GM21737 (cell line): ENCODE measurements at regions not wholly inside any gene's neighbourhood (a gene's known extent, or its start where the extent isn't known, plus 50 kb on each side); places are given as distances from the start of the nearest gene placed in this dataset.
A peak's percentile ranks its signal among the peaks of the same experiment; 100 is the strongest.
"Not testable (repeated sequence)": the region's sequence is repeated elsewhere in the genome, so short reads cannot be mapped to it uniquely, and the experiment has no call there.

ENCODE experiments used
- ATAC-seq: cut with Tn5 transposase; IDR thresholded peaks from one replicate; pipeline ENCODE4 v1.9.1; 2021; ENCODE audit warnings: mild to moderate bottlenecking, moderate library complexity; ENCODE audit not compliant: unreplicated experiment

DNA sequence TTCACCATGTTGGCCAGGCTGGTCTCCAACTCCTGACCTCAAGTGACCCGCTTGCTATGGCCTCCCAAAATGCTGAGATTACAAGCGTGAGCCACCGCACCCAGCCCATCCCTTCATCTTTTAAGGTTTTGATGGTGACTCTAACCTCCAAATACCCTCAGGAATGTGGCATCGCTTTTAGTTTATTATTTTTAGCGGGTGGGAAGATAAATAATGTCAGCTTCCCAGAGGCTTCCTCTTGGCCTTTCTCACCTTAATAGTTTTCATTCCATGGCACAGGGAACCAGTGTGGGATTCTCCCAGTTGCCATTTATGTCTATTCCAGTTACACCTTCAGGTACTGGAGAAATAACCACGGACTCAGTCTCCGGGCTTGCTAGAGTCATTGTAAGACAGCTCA lies 92.1 kb upstream of the LRRN2 start:
- no peak for ATAC-seq

DNA sequence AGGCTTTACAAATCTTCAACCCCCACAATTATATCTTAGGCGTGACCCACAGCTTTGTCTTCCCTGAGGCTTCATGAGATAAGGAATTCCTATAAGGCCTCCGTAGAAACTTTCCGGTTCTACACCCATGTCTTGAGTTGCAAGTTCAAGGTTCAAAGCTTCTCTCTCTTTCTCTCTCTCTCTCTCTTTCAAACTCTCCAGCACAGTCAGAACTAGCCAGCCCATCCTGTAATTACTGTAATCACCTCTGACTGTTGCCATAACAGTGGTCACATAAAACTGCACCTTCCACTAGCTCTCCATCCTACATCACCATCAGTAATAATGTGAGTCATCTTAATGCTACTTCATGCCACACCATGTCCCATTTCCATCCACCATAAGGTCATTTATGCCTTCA lies 90.0 kb upstream of the NFASC start:
- ATAC-seq = no peak

GRCh38 chr1:204782118-204782700 lies 88.5 kb upstream of the NFASC start:
- no peak for ATAC-seq

GRCh38 chr1:204785023-204785422 lies 85.6 kb upstream of the NFASC start:
- not testable (repeated sequence) for ATAC-seq

DNA sequence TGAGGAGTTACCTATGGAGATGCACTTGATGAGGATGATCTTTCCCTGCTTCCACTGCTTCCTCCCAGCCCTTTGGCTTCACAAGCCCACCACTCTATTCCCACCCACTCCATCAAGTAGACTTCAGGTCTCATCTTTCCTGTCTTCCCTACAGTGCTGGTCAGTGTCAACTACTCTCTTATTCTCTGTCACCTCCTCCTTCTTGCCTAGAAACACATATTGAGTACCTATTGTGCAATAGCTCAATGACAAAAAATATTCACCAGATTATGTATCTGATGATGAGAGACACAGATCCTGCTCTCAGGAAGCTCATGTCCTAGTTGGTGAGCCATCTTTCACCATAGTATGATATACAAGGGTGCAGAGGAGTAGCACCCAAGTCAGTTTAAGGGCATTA lies 82.2 kb upstream of the NFASC start:
- ATAC-seq = no peak

- ATAC-seq = no peak
Measured at GRCh38 chr1:204791453-204792353, 79.0 kb upstream of the NFASC start.

DNA sequence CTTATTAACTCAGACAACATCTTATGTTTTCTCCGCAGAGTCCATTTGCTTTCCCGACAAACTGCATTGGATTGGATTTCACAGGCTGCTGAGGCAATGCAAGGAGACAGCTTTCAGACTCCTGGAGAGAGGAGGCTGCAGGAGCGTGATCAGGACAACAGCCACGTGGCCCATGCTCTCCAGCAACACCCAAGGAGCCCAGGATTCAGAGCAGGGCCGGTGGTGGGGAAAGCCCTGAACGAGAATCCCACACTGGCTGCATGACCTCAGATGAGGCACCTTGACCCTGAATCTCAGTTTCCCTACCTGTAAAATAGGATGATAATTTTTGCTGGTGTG lies 78.3 kb upstream of the NFASC start:
- no peak for ATAC-seq

GRCh38 chr1:204793259-204793914 lies 77.3 kb upstream of the NFASC start:
- no peak for ATAC-seq

- not testable (repeated sequence) for ATAC-seq
Measured at GRCh38 chr1:204796886-204797285, 73.8 kb upstream of the NFASC start.

DNA sequence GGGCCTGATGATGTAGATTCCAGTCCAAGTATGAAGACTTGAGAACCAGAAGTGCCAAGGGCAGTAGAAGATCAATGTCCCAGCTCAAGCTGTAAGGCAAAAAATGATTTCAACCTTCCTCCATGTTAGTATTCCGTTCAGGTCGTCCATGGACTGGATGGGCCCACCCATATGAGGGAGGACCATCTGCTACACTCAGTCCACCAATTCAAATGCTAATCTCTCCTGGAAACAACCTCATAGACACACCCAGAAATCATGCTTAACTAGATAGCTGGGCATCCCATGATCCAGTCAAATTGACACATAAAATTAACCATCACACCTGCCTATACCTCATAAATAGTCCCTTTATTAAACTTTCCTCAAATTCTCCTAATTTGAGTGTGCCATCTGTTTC lies 73.3 kb upstream of the NFASC start:
- ATAC-seq = no peak

- ATAC-seq = no peak
Measured at GRCh38 chr1:204799630-204800029, 71.0 kb upstream of the NFASC start.

- no peak for ATAC-seq
Measured at GRCh38 chr1:204801211-204801610, 69.5 kb upstream of the NFASC start.

DNA sequence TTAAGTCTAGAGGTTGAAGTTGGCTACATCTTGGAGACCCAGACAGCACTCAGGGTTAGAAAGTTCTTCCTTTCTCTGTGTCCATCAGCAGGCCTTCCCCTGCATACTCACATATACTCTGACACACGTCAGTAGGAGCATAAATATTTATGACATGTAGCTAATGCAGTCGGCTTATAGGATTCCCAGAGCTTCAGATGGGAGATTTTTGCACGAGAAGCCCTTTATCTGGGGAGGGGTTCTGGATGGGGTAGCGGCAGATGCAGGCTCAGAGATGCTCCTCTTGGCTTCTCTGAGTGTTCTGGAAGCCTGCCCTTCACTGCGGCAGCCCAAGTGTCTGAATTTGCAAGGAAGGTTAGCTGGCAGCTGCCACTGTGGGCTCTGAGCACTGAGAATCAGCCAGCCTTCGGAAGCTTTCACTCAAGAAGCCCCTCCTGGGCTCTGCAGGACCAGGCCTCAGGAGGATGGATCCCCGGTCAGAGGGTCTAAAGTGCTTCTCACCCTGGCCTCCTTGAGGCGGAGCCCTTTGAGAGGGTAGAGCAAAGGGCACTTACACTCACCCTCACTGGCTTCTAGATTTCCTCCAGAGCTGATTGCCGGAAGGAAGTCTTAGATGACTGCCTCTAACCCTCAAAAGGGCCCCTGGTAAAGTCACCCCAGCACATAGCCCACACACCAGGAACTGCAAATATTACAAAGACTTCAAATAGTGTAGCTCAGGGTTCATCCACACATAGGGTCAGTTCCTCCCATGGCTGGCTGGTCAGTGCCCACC lies 68.1 kb upstream of the NFASC start:
- ATAC-seq = no peak

DNA sequence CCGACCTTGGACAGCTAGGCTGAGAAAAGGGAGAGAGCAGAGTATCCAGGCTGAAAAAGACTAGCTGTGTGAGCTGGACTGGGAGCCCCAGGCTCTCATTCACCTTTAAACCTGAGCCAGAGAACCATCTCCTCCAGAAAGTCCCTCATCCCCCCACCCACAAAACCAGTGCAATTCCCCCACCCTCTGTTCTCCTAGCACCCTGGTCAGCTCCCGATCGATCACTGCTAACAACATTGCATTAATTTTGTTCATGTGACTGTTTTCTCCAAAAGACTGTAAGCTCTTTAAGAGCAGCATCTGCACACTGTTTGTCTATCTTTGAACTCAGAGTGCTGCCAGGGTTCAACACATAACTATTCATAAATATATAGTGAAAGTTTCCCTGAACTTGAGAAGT lies 67.1 kb upstream of the NFASC start:
- no peak for ATAC-seq

- peak; percentile 91 for ATAC-seq
Measured at GRCh38 chr1:204806943-204807687, 63.5 kb upstream of the NFASC start.

- no peak for ATAC-seq
Measured at GRCh38 chr1:204809488-204809887, 61.2 kb upstream of the NFASC start.

DNA sequence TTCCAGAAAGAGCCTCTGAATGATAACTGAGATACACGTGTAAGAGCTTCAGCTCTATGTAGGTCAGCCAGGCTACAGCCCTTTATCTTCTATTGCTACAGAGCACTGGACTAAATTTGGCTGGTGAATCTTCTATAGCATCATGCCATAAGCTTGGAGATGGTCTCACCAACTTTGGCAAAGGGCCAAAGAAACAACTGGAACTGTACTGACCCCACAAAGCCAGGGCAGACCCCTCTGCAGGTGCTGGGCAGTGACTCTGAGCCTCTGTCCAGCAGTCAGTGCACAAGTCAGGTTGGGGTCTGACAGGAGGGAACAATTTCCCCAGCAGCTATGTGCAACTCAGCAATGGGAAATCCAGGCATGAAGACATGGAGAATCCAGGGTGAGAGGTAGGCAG lies 57.8 kb upstream of the NFASC start:
- no peak for ATAC-seq

DNA sequence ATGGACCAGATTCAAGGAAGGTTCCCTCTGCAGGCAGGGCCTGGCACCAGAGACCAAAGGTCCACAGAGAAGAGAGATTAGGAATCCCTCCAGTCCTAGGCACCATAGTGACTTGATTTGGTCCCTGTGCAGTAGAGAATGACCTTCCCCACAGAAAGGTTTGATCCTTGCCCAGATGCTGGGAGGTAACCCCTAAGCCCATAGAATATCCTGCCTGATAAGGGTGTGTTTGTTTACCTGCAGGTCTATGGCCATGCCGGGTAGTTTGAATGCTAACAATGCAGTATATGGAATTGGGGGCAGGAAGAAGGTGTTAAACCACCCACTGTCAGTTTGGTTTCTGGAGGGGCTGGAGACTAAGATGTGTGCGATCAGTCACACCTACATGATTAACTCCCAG lies 57.1 kb upstream of the NFASC start:
- no peak for ATAC-seq

GRCh38 chr1:204814166-204814884 lies 56.3 kb upstream of the NFASC start:
- ATAC-seq = no peak

DNA sequence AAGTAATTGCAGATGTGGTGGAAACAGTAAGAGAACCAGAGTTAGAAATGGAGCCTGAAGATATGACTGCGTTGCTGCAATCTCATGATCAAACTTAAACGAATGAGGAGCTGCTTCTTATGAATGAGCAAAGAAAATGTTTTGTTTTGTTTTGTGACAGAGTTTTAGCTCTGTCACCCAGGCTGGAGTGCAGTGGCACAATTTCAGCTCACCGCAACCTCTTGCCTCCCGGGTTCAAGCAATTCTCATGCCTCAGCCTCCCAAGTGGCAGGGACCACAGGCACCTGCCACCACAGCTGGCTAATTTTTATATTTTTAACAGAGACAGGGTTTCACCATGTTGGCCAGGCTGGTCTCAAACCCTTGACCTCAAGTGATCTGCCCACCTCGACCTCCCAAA lies 53.3 kb upstream of the NFASC start:
- ATAC-seq = no peak
